Bone marrow (tissue), 2 donors: ENCODE measurements at regions not wholly inside any gene's neighbourhood (a gene's known extent, or its start where the extent isn't known, plus 50 kb on each side); places are given as distances from the start of the nearest gene placed in this dataset.

Experiments
- DNase-seq, 2 donors: peaks; one replicate each; lab custom pipeline; 2025; lab: John Stamatoyannopoulos, UW

GRCh38 chr16:86383488-86384262 lies 126.7 kb upstream of the FOXF1 start:
- DNase-seq, result no peak

GRCh38 chr16:86384263-86384649 lies 126.1 kb upstream of the FOXF1 start:
- DNase-seq, result no peak

GRCh38 chr16:86384980-86385379 lies 125.3 kb upstream of the FOXF1 start:
- no peak for DNase-seq

GRCh38 chr16:86387468-86388440 lies 122.6 kb upstream of the FOXF1 start:
- DNase-seq, result no peak

GRCh38 chr16:86388976-86389375 lies 121.4 kb upstream of the FOXF1 start:
- DNase-seq, result no peak

- no peak for DNase-seq
Observed at GRCh38 chr16:86389566-86390328, 120.6 kb upstream of the FOXF1 start.

- DNase-seq, result no peak
Observed at GRCh38 chr16:86390335-86390734, 120.0 kb upstream of the FOXF1 start.

GRCh38 chr16:86391486-86391885 lies 118.8 kb upstream of the FOXF1 start:
- no peak for DNase-seq

- DNase-seq, result no peak
Observed at GRCh38 chr16:86391984-86392383, 118.3 kb upstream of the FOXF1 start.

GRCh38 chr16:86392436-86393152 lies 117.7 kb upstream of the FOXF1 start:
- DNase-seq, result no peak

- no peak for DNase-seq
Observed at GRCh38 chr16:86393907-86394626, 116.3 kb upstream of the FOXF1 start.

- DNase-seq, result no peak
Observed at GRCh38 chr16:86395477-86395876, 114.8 kb upstream of the FOXF1 start.

- no peak for DNase-seq
Observed at GRCh38 chr16:86396422-86396821, 113.9 kb upstream of the FOXF1 start.

- no peak for DNase-seq
Observed at GRCh38 chr16:86396901-86397311, 113.4 kb upstream of the FOXF1 start.

GRCh38 chr16:86398201-86398600 lies 112.1 kb upstream of the FOXF1 start:
- no peak for DNase-seq

GRCh38 chr16:86398622-86399021 lies 111.7 kb upstream of the FOXF1 start:
- DNase-seq, result no peak

GRCh38 chr16:86401126-86401525 lies 109.2 kb upstream of the FOXF1 start:
- DNase-seq, result no peak

- no peak for DNase-seq
Observed at GRCh38 chr16:86403085-86403484, 107.2 kb upstream of the FOXF1 start.

GRCh38 chr16:86403541-86404163 lies 106.7 kb upstream of the FOXF1 start:
- DNase-seq, result no peak

- no peak for DNase-seq
Observed at GRCh38 chr16:86404678-86405077, 105.6 kb upstream of the FOXF1 start.
